Smooth muscle cell of the brain vasculature (primary cell): ENCODE measurements at regions not wholly inside any gene's neighbourhood (a gene's known extent, or its start where the extent isn't known, plus 50 kb on each side); places are given as distances from the start of the nearest gene placed in this dataset.

Experiments
- DNase-seq: peaks from one replicate; pipeline ENCODE4 v3.0.0-alpha.2; 2012; ENCODE audit warnings: low read depth, low spot score

DNA sequence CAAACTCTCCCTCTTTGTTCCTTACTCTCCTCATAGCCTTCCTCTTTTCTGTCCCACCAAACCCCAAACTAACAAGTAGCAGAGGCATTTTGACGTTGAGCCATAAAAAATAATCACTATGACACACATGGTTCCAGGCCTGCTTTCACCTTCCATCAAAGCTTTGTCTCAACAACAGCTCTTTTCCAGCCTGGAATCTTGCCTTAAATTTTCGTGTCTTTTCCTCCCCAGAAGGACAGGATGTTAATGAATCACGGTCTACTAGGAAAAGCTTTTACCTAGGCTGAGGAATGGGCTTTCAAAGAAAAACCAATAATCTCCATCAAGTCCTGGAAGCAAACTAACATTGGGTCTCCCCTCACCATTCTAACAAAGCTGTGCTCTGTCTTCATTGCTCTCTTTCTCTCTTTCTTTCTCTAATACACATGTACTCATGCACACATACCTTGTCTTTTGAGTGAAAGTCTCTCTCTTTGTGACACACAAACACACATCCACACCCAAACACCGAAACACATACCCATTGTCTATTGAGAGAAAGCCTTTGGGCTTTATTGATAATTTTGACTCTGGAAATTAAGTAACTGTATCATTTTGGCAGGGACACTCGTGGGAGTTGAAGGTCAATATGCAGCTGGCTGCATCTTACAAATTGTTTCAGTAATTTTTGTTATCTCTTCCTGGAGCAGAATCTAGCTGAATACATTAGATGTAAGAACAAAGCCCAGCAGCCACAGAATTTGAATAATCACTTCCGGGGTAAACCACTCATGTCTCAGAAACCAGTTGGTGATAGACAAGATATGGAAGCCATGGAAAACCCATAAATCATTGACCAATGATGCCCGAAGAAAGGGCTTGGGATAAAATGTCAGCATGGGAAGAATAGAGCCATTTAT, 107.4 kb upstream of the SLC4A7 start:
- no peak for DNase-seq

DNA sequence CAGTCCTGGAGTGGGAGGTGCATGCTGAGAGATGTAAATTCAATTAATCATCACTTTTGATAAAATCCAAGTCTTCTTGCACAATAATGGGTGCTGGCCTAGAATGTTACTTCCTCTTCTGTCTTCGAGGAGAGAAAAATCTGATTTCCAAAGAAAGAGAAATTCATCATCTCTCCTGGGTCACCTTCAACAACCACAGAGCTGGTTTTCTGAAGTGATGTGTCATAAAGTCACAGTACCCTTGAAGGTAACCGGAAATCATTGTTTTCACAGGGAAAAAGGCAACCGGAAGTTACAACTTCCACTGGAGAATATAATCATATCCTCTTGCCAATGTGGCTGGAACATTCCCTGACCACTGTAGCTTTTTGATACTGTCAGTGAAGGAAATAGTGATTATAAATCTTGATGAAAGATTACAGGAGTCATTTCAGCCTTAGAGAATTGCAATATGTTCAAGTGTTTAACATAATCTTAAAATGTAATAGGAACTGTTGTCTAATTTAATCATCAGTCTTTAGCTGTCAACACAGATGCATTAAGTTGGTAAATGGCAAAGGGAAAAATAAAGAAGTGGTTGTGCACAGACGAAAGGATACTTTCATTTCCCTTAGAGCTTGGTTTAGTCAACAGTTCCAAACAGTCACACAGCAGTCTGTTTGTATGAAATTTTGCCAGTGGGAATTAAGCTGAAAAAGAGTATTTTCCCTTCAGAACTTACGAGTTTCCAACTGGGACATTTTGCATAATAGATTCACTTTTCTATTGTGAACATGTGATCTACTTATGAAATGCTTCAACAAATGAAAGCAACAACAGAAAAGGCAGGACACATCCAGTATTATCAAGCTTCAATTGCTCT, 106.5 kb upstream of the SLC4A7 start:
- no peak for DNase-seq

DNA sequence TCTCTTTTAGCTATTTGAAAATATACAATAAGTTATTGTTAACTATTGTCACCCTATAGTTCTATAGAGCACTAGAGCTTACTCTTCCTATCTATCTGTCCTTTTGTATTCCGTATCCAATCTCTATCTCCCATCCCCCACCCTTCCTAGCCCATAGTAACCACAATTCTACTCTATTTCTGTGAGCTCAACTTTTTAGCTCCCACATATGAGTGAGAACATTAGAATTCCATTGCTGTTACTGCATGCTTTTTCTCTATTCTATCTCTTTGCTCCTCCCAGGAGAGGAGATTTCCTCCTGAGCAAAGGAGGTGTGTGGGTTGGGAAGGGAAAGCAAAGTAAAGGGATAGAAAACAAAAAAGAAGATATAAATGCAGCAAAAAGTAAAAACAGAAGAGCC, 105.6 kb upstream of the SLC4A7 start:
- no peak for DNase-seq

DNA sequence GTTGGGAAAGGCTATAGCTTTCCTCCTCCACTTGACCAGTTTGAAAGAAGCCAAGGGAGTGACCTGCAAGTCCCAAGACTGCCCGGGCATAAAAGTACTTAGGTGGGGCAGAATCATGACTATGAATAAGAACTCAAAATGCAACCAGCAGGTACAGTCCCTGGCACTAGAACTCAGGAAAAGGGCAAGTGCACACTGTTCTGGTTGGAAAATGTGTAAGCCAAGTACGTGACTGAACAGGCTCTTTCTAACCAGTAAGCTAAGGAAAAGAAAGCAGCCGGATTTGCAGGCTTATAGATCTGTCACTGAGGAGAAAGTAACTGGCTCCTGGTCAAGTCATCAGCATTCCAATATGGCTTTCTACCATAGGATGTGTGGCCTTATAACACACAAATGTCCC, 101.2 kb upstream of the SLC4A7 start:
- DNase-seq: no peak

DNA sequence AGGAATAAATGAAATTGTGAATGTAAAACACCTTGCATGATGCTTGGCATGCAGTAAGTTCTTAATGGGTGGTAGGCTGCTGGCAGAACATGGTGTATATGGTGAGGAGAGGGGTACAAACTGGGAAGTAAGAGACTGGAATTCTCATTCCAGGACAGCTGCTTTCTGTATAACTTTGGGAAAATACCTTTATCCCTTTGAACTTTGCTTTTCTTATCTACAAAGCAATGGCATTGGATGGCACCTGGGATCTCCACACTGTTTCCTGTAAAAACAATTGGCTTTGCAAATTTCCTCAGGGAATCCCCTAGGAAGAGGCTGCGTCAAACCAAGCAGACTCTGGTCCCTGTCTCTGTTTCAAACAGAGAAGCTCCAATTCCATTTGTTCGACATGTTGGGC, 100.7 kb upstream of the SLC4A7 start:
- DNase-seq: no peak

DNA sequence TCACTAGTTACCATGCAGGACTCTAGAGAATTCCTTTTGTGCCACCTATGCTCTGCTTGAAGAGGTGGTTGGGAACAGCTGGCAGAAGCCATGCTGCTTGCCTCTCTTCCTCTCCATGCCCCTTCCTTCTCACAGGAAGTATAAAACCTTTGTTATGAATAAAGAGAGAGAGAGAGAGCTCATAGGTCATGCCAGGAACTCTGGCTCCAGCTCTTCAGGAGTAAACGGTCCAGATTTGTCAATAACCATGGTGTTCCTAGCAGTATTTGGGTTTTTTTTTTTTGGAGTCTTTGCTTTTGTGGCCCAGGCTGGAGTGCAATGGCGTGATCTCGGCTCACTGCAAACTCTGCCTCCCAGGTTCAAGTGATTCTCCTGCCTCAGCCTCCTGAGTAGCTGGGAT, 97.7 kb upstream of the SLC4A7 start:
- no peak for DNase-seq

DNA sequence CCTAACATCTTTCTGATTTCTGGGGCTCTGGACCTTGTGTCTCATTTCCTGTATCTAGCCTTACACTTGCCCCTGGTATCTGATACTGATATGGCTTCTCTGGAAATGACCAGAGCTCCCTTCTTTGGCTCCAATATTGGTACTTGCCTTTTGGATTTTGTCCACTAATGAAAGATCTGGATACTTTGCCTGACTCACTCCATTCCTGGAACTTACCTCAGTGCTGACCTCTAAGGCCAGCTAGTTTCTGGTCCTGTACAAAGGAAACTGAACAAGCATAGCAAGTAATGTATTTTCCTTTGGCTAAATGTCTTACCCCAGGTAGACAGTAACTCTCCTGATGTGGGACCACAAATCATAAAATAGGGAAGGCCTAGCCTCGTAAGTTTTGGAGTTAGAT, 93.8 kb upstream of the SLC4A7 start:
- no peak for DNase-seq

DNA sequence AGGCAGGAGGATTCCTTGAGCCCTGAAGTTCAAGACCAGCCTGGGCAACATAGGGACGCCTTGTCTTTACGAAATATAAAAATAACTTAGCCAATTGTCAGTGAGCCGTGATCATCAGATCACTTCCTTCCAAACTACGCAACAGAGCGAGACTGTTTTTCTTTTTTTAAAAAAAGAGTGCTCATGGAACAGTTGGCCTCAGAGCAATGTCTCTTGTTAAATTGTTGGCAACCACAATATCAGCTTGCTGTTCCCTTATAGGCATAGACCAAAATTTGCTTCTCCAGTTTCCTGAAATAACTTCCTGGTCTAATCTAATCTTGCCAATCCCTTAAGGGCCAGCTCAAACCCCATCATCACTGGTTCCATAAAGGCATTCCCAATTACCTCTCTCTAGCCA, 93.3 kb upstream of the SLC4A7 start:
- no peak for DNase-seq

DNA sequence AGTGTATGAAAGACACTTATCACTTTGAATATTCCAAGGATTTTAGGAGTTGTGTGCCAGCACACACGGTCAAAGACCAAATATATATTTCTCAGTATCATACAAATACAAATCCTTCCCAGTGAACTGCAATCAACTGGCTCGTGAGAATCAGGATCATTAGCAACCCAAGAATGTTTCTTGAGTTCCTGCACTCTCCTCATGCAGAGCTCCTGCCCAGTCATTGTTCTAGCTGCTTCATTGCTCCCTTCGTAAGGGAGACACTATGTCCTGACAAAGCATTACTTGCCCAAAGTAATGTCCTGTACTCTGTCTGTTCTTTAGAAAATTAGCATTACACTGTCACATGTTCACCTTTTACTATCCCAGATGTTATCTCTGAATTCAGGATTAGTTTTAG, 92.0 kb upstream of the SLC4A7 start:
- DNase-seq: no peak

DNA sequence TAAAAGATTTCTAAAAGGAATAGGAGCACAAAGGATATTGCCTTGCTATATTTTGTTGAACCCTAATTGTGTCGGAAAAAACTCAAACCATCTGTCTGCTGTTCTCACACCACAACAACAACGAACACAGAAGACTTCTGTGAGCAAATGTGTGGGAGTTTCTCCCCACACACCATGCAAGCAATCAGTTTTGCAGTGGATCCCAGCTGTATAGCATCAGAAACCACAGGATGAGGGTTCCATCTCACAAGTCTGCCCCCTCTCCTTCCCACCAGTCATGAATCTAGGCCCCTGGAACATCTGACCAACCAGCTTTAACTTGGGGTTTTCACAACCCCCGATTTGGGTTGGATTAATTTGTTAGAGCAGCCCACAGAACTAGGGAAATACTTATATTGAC, 91.3 kb upstream of the SLC4A7 start:
- no peak for DNase-seq

DNA sequence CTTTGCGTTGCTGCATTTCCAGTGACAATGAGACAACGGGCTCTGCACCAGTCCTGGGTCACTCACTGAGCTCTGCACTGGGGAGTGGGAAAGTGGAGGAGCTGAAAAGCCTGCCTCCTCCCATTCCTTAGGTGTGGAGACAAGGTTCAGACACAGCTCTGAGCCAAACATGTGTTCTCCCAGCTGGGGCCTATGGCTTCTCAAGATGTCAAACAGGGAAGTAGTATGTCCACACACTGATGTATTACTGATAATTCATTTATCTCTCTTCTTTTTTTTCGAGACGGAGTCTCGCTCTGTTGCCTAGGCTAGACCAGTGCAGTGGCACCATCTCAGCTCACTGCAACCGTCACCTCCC, 90.2 kb upstream of the SLC4A7 start:
- DNase-seq: no peak

DNA sequence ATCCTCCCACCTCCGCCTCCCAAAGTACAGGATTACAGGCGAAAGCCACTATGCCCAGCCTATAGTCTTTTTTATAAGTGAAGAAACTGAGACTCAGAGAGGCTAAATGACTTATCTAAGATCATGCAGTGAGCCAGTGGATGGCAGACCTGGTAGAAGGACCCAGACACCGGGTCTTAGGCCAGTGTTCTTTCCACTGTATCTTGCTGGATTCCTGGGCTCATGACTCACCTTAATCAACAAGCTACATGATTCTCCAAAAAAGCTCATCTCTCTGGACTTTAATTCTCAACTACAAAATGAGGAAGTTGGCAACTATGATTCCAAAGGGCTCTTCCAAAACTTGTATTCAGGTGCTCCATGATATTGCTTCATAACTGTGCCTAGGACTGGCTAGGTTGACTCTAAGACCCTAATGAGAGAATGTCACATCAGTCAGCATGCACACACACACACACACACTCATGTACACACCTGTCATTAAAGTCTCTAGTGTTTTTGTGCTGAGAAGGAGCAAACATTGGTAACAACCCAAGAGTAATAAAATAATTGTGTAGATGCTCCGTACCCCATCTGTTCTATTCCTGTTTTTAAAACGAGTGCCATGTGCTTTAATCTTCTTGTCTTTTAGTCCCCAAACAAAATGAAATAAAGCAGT, 89.7 kb upstream of the SLC4A7 start:
- no peak for DNase-seq

DNA sequence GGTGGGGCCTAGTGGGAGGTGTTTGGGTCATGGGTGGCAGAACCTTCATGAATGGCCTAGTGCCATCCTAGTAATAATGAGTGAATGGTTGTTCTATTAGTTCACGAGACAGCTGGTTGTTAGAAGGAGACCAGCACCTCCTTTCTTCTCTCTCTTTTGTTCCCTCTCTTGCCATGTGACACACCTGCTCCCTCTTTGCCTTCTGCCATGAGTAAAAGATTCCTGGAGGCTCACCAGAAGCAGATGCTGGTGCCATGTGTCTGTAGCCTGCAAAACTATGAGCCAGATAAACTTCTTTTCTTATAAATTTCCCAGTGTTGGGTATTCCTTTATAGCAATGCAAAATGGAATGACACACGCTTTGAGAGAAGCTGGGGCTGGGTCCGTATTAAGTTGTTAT, 89.0 kb upstream of the SLC4A7 start:
- DNase-seq: no peak

DNA sequence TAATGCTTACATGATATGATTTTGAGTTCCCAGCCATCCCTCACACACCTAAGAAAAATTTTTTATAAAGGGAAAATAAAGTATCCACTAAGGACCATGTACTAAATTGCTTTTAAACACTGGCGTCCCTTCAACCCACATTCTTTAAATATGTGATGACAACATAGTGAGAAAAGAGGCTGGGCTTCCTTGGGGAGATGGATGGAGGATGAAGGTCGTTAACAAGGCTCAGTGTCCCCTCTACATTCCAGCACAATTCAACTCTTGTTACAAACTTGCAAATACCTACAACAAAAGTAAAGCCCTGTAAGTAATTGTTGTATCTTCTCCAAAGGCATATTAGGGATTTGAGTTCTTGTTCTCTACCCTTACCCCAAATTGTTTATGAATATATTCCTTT, 87.2 kb upstream of the SLC4A7 start:
- no peak for DNase-seq

DNA sequence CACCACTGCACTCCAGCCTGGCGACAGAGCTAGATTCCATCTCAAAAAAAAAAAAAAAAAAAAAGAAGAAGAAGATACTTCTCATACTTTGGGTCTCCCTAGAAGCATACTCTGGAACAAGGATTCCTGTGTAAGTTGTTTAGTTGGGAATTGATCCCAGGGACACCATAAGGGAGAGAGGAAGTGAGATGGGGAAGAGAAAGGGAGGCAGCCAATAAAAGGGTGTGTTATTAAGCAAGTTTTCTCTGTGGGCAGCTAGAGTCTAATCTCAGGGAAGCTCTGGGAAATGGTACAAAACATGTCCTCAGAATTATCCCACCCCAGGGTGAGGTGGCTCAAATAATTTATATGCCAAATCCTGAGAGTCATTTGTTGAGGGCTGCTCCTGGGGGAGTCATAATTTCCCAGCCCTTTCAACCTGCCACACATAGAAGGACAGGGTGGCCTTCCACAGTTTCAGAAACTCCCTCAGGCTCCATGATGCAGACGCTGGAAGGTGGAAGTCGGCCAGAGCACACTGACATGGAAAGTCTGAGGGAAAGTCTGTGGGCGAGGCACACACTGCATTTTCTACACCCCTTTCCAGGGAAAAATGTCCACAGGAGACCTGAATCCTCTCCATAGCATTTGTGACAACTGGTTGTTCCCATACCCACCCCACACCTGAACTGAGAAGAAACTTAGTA, 86.4 kb upstream of the SLC4A7 start:
- DNase-seq: no peak

DNA sequence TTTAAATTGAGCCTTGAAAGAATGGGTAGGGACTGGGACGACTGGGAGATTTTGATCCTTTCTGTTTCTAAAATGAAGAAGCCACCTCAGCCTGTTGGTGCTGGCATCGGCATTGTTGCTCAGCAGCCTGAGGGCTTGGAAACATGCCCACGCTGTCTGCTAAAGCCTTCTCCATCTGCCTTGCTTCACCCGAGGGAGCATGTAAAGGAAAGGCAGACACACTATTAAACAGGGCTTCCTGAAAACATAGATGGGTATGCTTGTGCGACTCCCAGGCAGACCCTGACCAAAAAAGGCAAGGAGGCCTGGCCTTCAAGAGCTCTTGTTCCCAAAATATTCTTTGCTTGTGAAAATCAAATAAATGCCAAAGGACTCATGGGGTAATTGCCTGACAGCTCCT, 84.2 kb upstream of the SLC4A7 start:
- no peak for DNase-seq

DNA sequence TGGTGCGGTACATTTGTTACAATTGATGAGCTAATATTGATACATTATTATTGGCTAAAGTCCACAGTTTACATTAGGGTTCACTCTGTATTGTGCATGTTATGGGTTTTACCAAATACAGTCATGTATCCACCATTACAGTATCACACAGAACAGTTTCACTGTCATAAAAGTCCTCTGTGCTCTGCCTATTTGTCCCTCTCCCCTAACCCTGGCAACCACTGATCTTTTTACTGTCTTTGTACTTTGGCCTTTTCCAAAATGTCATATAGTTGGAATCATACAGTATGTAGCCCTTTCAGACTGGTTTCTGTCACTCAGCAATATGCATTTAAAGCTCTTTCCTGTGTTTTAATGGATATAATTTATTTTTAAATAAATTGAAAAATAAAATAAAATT, 83.1 kb upstream of the SLC4A7 start:
- no peak for DNase-seq

DNA sequence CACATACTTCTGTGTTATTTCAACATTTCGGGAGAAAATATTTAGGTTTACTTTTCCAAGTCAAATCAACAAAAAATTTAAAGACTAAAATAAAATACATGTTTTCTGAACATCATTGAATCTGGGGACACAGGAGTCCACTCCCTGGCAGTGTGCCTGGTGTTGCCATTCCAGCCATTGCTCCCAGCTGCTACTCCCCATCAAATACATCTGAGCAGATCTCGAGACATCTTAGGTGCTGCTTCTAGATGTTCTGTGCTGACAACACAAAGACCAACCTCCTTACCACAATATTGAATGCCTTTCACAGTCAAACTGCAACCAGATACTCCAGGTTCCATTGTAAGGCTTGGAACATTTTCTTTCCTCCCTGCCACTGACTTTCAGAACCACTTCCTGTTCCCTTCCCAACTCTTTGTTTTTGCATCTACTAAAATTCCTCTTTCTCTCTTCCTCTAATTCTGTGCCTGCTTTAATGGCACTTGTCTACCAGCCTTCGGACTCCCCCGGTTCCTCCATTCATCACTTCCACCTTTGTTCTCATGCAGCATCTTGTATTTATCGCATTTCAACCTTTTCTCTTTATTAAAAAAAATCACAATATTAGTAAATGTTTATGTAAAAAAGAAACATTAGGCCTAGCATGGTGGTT, 81.1 kb upstream of the SLC4A7 start:
- DNase-seq: no peak

DNA sequence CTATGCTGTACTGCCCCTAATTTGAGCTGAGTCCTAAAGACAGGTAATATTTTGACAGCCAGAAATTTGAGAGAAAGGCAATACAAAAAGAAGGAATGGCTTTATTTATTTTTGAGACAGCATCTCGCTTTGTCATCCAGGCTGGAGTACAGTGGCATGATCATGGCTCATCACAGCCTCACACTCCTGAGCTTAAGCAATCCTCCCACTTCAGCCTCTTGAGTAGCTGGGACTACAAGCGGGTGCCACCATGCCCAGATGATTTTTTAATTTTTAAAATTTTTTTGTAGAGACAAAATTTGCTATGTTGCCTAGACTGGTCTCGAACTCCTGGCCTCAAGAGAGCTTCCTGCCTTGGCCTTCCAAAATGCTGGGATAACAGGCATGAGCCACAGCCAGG, 77.4 kb upstream of the SLC4A7 start:
- no peak for DNase-seq

DNA sequence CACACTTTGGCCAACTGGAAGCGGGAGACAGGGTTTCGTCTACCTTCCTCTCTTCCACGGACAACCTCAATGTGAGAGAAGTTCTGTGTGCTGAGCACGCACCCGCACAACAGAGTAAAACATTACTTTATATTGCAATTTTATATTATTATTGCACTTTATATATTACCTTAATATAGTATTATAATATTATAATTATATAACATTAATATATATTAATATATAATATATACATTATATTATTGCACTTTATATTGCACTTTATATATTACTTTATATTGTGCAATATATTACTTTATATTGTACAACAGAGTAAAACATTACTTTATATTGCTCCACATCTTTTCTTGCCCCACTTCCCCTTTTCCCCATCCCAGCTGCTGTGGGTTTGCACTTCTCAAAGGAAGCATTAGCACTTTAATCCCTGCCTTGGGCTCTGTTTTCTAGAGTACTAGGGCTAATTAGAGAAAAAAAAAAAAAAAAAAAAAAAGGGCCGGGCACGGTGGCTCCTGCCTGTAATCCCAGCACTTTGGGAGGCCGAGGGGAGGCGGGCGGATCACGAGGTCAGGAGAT, 76.4 kb upstream of the SLC4A7 start:
- DNase-seq: no peak

DNA sequence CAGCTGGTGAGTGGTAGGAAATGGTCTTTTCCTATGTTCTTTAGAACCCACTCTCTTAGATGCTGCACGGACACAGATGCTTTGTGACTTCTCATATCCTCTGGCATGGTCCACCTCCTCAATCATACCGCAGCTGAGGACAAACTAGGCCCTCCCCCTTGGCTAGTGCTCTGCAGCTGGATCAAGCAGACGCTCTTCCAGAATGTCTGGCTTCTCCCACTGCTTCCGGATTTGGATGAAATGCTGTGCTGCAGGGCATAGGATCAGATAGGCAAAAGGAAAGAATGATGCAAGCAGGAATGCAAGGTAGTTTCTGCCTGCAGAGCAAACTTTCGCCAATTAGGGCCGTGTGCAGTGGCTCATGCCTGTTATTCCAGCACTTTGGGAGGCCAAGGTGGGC, 75.7 kb upstream of the SLC4A7 start:
- DNase-seq: no peak
